Lower leg skin (tissue), 4 donors: ENCODE measurements at regions not wholly inside any gene's neighbourhood (a gene's known extent, or its start where the extent isn't known, plus 50 kb on each side); places are given as distances from the start of the nearest gene placed in this dataset.

Experiments
- DNase-seq, 2 donors: peaks; one replicate each; pipeline ENCODE4 v3.0.0-alpha.2; 2019; ENCODE audit warnings: low spot score in 2 of 2
- H3K4me3 ChIP-seq: fragments of 200-600 bp; sonication (generic); 2 replicates; pipeline ENCODE4 v1.5.1; 2017; ENCODE audit warnings: mild to moderate bottlenecking, low read depth; ENCODE audit not compliant: poor library complexity, severe bottlenecking
- POLR2A ChIP-seq, 2 donors: fragments of 450-650 bp; IDR thresholded peaks; one replicate each; pipeline ENCODE4 v1.6.1; 2016 to 2017; ENCODE audit warnings: antibody characterized with exemption in 2 of 2, mild to moderate bottlenecking in 1 of 2, moderate library complexity in 1 of 2
- WGBS, 2 donors: methylation state at CpG; one replicate each; pipeline ENCODE4 v1.1.5; 2018; 5-methylcytosine and 5-hydroxymethylcytosine counted together
- intact Hi-C: fragments of 100-400 bp; cut with DNase I; formaldehyde crosslinking; loops from one replicate; pipeline ENCODE4 v1.15.0; 2023; ENCODE audit warnings: low total_unique reads
- TF ChIP-seq, protein P1 (sequence below), 3 donors: fragments of 450-650 bp; IDR thresholded peaks; one replicate each; pipeline ENCODE4 v1.5.1; 2016; ENCODE audit warnings: antibody characterized with exemption in 3 of 3, mild to moderate bottlenecking in 3 of 3, moderate library complexity in 2 of 3

DNA sequence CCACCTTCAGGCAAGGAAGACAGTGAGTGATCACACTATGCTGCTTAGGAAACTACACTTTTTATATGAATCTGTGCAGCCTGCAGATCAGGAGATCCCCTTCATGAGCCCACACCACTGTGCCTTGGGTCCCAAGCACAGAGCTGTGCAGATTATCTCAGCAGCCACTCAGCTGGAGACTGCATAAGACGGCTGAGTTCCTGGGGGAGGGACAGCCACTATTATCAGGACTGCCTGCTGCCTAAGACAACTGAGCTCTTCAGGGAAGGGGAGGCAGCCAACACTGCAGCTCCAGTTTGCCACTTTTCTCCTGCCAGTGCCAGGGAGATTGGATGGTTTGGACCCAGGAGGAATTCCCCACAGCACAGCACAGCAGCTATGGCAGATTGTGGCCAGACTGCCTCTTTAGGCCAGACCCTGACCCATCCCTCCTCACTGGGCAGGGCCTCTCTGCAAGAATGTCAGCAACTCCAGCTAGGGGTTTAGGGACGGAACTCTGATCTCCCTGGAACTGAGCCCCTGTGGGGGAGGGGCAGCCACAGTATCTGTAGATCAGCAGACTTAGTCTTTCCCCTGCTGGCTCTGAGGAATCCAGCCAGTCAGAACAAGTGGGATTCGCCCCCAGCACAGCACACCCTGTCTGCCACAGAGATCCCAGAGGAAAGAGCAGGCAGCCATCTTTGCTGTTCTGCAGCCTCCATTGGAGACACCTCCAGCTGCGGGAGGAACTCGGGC, 141.3 kb downstream of the KLHL28 start:
- 65 to 73% methylated on average over 5 of the region's 5 CpGs for WGBS, 2 donors
- DNase-seq, result no peak
- H3K4me3 ChIP-seq, result no peak overlapping the region
- no peak for TF ChIP-seq POLR2A (IDR thresholded peaks at IDR 0.05)
- TF ChIP-seq, protein P1, sequence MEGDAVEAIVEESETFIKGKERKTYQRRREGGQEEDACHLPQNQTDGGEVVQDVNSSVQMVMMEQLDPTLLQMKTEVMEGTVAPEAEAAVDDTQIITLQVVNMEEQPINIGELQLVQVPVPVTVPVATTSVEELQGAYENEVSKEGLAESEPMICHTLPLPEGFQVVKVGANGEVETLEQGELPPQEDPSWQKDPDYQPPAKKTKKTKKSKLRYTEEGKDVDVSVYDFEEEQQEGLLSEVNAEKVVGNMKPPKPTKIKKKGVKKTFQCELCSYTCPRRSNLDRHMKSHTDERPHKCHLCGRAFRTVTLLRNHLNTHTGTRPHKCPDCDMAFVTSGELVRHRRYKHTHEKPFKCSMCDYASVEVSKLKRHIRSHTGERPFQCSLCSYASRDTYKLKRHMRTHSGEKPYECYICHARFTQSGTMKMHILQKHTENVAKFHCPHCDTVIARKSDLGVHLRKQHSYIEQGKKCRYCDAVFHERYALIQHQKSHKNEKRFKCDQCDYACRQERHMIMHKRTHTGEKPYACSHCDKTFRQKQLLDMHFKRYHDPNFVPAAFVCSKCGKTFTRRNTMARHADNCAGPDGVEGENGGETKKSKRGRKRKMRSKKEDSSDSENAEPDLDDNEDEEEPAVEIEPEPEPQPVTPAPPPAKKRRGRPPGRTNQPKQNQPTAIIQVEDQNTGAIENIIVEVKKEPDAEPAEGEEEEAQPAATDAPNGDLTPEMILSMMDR (IDR thresholded peaks at IDR 0.05), result no peak
- intact Hi-C loops, result no loop called here

DNA sequence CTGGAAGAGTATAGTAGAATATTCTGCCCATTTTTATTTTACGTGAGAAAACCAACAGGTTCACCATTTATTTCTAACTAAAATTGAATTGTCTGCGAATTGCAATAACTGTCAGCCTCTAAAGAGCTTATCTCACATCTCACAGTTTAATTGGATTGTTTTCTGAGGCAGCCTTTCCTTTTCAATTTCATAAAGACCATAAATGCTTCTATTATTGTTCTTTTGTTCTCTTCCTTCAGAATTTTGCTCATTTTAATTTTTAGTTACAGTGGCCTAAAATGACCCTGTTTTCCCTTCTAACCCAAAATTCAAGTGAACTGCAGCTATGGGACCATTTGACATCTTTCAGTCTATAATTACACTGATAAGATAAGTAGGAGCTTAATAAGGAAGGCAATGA, 147.6 kb downstream of the KLHL28 start:
- DNase-seq, result no peak
- intact Hi-C loops, result no loop called here
- 81 to 88% methylated on average over 2 of the region's 2 CpGs for WGBS, 2 donors
- TF ChIP-seq POLR2A (IDR thresholded peaks at IDR 0.05), result no peak
- TF ChIP-seq, protein P1 (IDR thresholded peaks at IDR 0.05), result no peak
- no peak overlapping the region for H3K4me3 ChIP-seq

- DNase-seq, result no peak
- TF ChIP-seq, protein P1 (IDR thresholded peaks at IDR 0.05), result no peak
- TF ChIP-seq POLR2A (IDR thresholded peaks at IDR 0.05), result no peak
- no peak overlapping the region for H3K4me3 ChIP-seq
- WGBS, 2 donors, result 81 to 84% methylated on average over 10 of the region's 10 CpGs
- intact Hi-C loops, result no loop called here
These were observed 149.1 kb downstream of the KLHL28 start for GRCh38 chr14:44812672-44813071.

GRCh38 chr14:44804391-44804790, 157.4 kb downstream of the KLHL28 start:
- TF ChIP-seq, protein P1 (IDR thresholded peaks at IDR 0.05), result no peak
- TF ChIP-seq POLR2A (IDR thresholded peaks at IDR 0.05), result no peak
- no peak for DNase-seq
- intact Hi-C loops, result no loop called here
- no peak overlapping the region for H3K4me3 ChIP-seq

GRCh38 chr14:44803239-44803905, 158.4 kb downstream of the KLHL28 start:
- DNase-seq, result no peak
- TF ChIP-seq POLR2A (IDR thresholded peaks at IDR 0.05), result no peak
- TF ChIP-seq, protein P1 (IDR thresholded peaks at IDR 0.05), result no peak
- intact Hi-C loops, result no loop called here
- WGBS, 2 donors, result 68 to 73% methylated on average over 1 of the region's 1 CpG
- no peak overlapping the region for H3K4me3 ChIP-seq
